NOMO-1 treated with DMSO at 0.1 percent for 48 hours (cell line): ENCODE measurements at regions not wholly inside any gene's neighbourhood (a gene's known extent, or its start where the extent isn't known, plus 50 kb on each side); places are given as distances from the start of the nearest gene placed in this dataset.

Experiments used
- DNase-seq: peaks from one replicate; lab custom pipeline; 2025; ENCODE audit not compliant: unreplicated experiment; lab: John Stamatoyannopoulos, UW

- DNase-seq, result no peak
Observed at GRCh38 chr10:54903745-54904144, 102.7 kb upstream of the PCDH15 start.

GRCh38 chr10:54900584-54900983 lies 99.6 kb upstream of the PCDH15 start:
- DNase-seq, result no peak

GRCh38 chr10:54880996-54881395 lies 80.0 kb upstream of the PCDH15 start:
- peak; percentile 47 for DNase-seq

GRCh38 chr10:54869022-54869421 lies 68.0 kb upstream of the PCDH15 start:
- no peak for DNase-seq

- no peak for DNase-seq
Observed at GRCh38 chr10:54866666-54867065, 65.6 kb upstream of the PCDH15 start.

GRCh38 chr10:54854843-54855242 lies 53.8 kb upstream of the PCDH15 start:
- no peak for DNase-seq

- DNase-seq, result no peak
Observed at GRCh38 chr10:54854389-54854788, 53.4 kb upstream of the PCDH15 start.

- DNase-seq, result no peak
Observed at GRCh38 chr10:54853883-54854282, 52.9 kb upstream of the PCDH15 start.
